Sigmoid colon (tissue), 4 donors: ENCODE measurements at regions not wholly inside any gene's neighbourhood (a gene's known extent, or its start where the extent isn't known, plus 50 kb on each side); places are given as distances from the start of the nearest gene placed in this dataset.

ENCODE experiments used
- EP300 ChIP-seq, 4 donors: sonication (generic); formaldehyde crosslinking; IDR thresholded peaks; one replicate each; pipeline ENCODE4 v1.6.1; 2017; ENCODE audit warnings: antibody characterized with exemption in 4 of 4
- TF ChIP-seq, protein P1 (sequence below), 4 experiments: fragments of 450-650 bp in 3 of 4; fragments of 200-600 bp in 1 of 4; IDR thresholded peaks; one replicate each; pipeline ENCODE4 v1.5.1; 2016 to 2019; ENCODE audit warnings: antibody characterized with exemption in 4 of 4, mild to moderate bottlenecking in 3 of 4, moderate library complexity in 2 of 4

DNA sequence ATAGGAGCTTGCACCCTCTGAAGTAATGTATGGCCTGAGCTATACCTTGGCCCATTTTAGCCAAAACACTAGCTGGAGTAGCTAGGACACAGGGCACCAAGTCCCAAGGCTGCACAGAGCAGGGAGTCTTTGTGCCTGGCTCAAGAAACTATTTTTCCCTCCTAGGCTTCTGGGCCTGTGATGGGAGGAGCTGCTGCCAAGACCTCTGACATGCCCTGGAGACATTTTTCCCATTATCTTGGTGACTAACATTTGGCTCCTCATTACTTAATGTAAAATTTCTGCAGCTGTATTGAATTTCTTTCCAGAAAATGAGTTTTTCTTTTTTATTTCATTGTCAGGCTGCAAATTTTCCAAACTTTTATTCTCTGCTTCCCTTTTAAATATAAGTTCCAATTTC lies 1099.2 kb downstream of the CDH18 start:
- TF ChIP-seq, protein P1, sequence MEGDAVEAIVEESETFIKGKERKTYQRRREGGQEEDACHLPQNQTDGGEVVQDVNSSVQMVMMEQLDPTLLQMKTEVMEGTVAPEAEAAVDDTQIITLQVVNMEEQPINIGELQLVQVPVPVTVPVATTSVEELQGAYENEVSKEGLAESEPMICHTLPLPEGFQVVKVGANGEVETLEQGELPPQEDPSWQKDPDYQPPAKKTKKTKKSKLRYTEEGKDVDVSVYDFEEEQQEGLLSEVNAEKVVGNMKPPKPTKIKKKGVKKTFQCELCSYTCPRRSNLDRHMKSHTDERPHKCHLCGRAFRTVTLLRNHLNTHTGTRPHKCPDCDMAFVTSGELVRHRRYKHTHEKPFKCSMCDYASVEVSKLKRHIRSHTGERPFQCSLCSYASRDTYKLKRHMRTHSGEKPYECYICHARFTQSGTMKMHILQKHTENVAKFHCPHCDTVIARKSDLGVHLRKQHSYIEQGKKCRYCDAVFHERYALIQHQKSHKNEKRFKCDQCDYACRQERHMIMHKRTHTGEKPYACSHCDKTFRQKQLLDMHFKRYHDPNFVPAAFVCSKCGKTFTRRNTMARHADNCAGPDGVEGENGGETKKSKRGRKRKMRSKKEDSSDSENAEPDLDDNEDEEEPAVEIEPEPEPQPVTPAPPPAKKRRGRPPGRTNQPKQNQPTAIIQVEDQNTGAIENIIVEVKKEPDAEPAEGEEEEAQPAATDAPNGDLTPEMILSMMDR (IDR thresholded peaks at IDR 0.05) = no peak
- TF ChIP-seq EP300 (IDR thresholded peaks at IDR 0.05) = no peak
